B cell (primary cell): ENCODE measurements at regions not wholly inside any gene's neighbourhood (a gene's known extent, or its start where the extent isn't known, plus 50 kb on each side); places are given as distances from the start of the nearest gene placed in this dataset.

ENCODE experiments used
- ATAC-seq: fragments of 200-7000 bp; cut with Tn5 transposase; one replicate; pipeline ENCODE4 v1.10.0; 2021; ENCODE audit warnings: low read depth, mild to moderate bottlenecking, moderate number of reproducible peaks, moderate library complexity
- CTCF ChIA-PET: fragments of 350-600 bp; sonication (Branson Sonifier 250); formaldehyde crosslinking; loops from one replicate; lab custom pipeline; 2021; ENCODE audit warnings: antibody characterized with exemption, inconsistent platforms; lab: Charles Lee
- POLR2A ChIA-PET: fragments of 350-600 bp; sonication (Branson Sonifier 250); formaldehyde crosslinking; loops from one replicate; lab custom pipeline; 2021; ENCODE audit warnings: antibody characterized with exemption; lab: Charles Lee
- DNase-seq: peaks from one replicate; pipeline ENCODE4 v3.0.0; 2013
- H2AFZ ChIP-seq: 2 replicates; pipeline ENCODE4 v1.6.1; 2012; ENCODE audit warnings: mild to moderate bottlenecking, low read depth, low read length; ENCODE audit not compliant: insufficient read depth, poor library complexity, severe bottlenecking
- H3K27ac ChIP-seq, 2 donors: 1 replicate in 1 of 2; 2 replicates in 1 of 2; pipeline ENCODE4 v1.5.1; 2012 to 2013; ENCODE audit warnings: low read length in 2 of 2, mild to moderate bottlenecking in 2 of 2, moderate library complexity in 1 of 2
- H3K27me3 ChIP-seq, 4 experiments: fragments of 200-600 bp in 1 of 4; sonication (generic) in 1 of 4; replicated peaks in 1 of 4; 1 replicate in 2 of 4; 2 replicates in 2 of 4; pipeline versions ENCODE4 v1.6.1 to v1.7.0; 2013 to 2016; ENCODE audit warnings: low read length in 3 of 4, mild to moderate bottlenecking in 2 of 4, mixed read lengths in 1 of 4, moderate library complexity in 1 of 4; ENCODE audit not compliant: insufficient read depth in 4 of 4, control insufficient read depth in 3 of 4; ENCODE audit errors: control extremely low read depth in 1 of 4
- H3K36me3 ChIP-seq, 2 experiments: replicated peaks in 1 of 2; 1 replicate in 1 of 2; 2 replicates in 1 of 2; pipeline versions ENCODE4 v1.6.1 to v1.7.1; 2013; ENCODE audit warnings: low read length in 1 of 2; ENCODE audit not compliant: insufficient read depth in 2 of 2, control insufficient read depth in 1 of 2; ENCODE audit errors: control extremely low read depth in 1 of 2, extremely low read depth in 1 of 2
- H3K4me1 ChIP-seq, 2 donors: fragments of 200-600 bp in 1 of 2; sonication (generic) in 1 of 2; 1 replicate in 1 of 2; 2 replicates in 1 of 2; pipeline versions ENCODE4 v1.5.1 to v1.6.1; 2013 to 2017; ENCODE audit warnings: low read length in 2 of 2; ENCODE audit not compliant: control insufficient read depth in 2 of 2, insufficient read depth in 2 of 2
- H3K4me2 ChIP-seq: replicated peaks from 2 replicates; pipeline ENCODE3; 2012; ENCODE audit warnings: mild to moderate bottlenecking, low read depth, low read length; ENCODE audit not compliant: poor library complexity, severe bottlenecking
- H3K4me3 ChIP-seq, 5 experiments: fragments of 200-600 bp in 1 of 5; sonication (generic) in 1 of 5; 1 replicate in 3 of 5; 2 replicates in 2 of 5; pipeline versions ENCODE4 v1.5.1 to v1.7.0; 2011 to 2016; ENCODE audit warnings: low read length in 4 of 5, mild to moderate bottlenecking in 4 of 5, low read depth in 2 of 5, control low read depth in 1 of 5, moderate library complexity in 1 of 5; ENCODE audit not compliant: insufficient read depth in 1 of 5; ENCODE audit errors: control extremely low read depth in 1 of 5, extremely low read depth in 1 of 5
- H3K79me2 ChIP-seq: fragments of 200-600 bp; sonication (generic); one replicate; pipeline ENCODE4 v1.6.0; 2016; ENCODE audit warnings: low read length; ENCODE audit not compliant: control insufficient read depth, insufficient read depth
- H3K9ac ChIP-seq: fragments of 200-600 bp; sonication (generic); 2 replicates; pipeline ENCODE4 v1.6.1; 2017; ENCODE audit warnings: mild to moderate bottlenecking, low read length, moderate library complexity
- H3K9me3 ChIP-seq, 3 donors: one replicate each; pipeline versions ENCODE4 v1.6.1 to v1.7.1; 2013; ENCODE audit warnings: low read length in 2 of 3; ENCODE audit not compliant: control insufficient read depth in 2 of 3, insufficient read depth in 1 of 3; ENCODE audit errors: control extremely low read depth in 1 of 3
- H4K20me1 ChIP-seq: 2 replicates; pipeline ENCODE4 v1.6.0; 2012; ENCODE audit warnings: mild to moderate bottlenecking, low read length; ENCODE audit not compliant: insufficient read depth, control insufficient read depth, poor library complexity, severe bottlenecking
- H3K27ac Mint-ChIP-seq: one replicate; pipeline ENCODE4 v1.8.0; 2021; ENCODE audit warnings: mixed read lengths
- H3K27me3 Mint-ChIP-seq: one replicate; pipeline ENCODE4 v1.8.0; 2021; ENCODE audit warnings: mixed read lengths
- H3K4me1 Mint-ChIP-seq: one replicate; pipeline ENCODE4 v1.8.0; 2021; ENCODE audit warnings: mixed read lengths
- H3K4me3 Mint-ChIP-seq: one replicate; pipeline ENCODE4 v1.8.0; 2021; ENCODE audit warnings: mixed read lengths
- H3K9me3 Mint-ChIP-seq: one replicate; pipeline ENCODE4 v1.8.0; 2022; ENCODE audit warnings: mixed read lengths; ENCODE audit not compliant: insufficient read depth
- CTCF ChIP-seq: fragments of 200-600 bp; IDR thresholded peaks from one replicate; pipeline ENCODE4 v1.8.0; 2022; ENCODE audit warnings: antibody characterized with exemption, mild to moderate bottlenecking
- EZH2 ChIP-seq: IDR thresholded peaks from 2 replicates; pipeline ENCODE4 v1.6.1; 2012; ENCODE audit warnings: borderline replicate concordance, low read depth, mild to moderate bottlenecking, moderate library complexity, low read length; ENCODE audit not compliant: insufficient read depth, poor library complexity, severe bottlenecking
- WGBS: methylation state at CpG from one replicate; pipeline ENCODE4 v1.1.5; 2013; ENCODE audit warnings: missing lambda C conversion rate; ENCODE audit not compliant: insufficient coverage; 5-methylcytosine and 5-hydroxymethylcytosine counted together
- intact Hi-C: fragments of 100-400 bp; cut with micrococcal nuclease; formaldehyde crosslinking; loops from one replicate; pipeline ENCODE4 v1.10.0; 2022

GRCh38 chr10:83577421-83577820, 561.9 kb upstream of the GHITM start:
- Mint-ChIP-seq H3K4me3 (no peak overlapping the region), H3K9me3 (peaks cover 5% of the 10 kb centered on the region), H3K4me1 (no peaks in the 10 kb centered on the region), H3K27me3 (no peaks in the 10 kb centered on the region), H3K27ac (no peak overlapping the region)
- no peaks in the 10 kb centered on the region for H4K20me1 ChIP-seq
- no peak for DNase-seq
- no peak overlapping the region for H3K27ac ChIP-seq
- ChIA-PET POLR2A (no interaction called here), CTCF (no interaction called here)
- no CpG with 5 or more reads among the region's 2 CpGs for WGBS
- ATAC-seq = no peak
- no peaks in the 10 kb centered on the region for H3K4me1 ChIP-seq
- no peaks in the 10 kb centered on the region for H3K36me3 ChIP-seq
- no peak overlapping the region for H3K9ac ChIP-seq
- no peaks in the 10 kb centered on the region for H3K79me2 ChIP-seq
- no peak overlapping the region for H3K4me3 ChIP-seq
- H3K27me3 ChIP-seq = no peaks in the 10 kb centered on the region
- intact Hi-C loops = no loop called here
- H3K4me2 ChIP-seq = no peak overlapping the region
- TF ChIP-seq EZH2 (no peak), CTCF (no peak)
- H3K9me3 ChIP-seq = peaks cover 0 to 21% (median 0%) of the 10 kb centered on the region in 3 donors
- no peak overlapping the region for H2AFZ ChIP-seq

- 84% methylated on average over 4 of the region's 4 CpGs for WGBS
- H3K4me1 Mint-ChIP-seq = no peaks in the 10 kb centered on the region
- POLR2A ChIA-PET = no interaction called here
These were observed 558.8 kb upstream of the GHITM start for GRCh38 chr10:83580373-83581012.

More at GRCh38 chr10:83580373-83581012, 558.8 kb upstream of the GHITM start:
- no peak overlapping the region for H3K27ac Mint-ChIP-seq
- Histone ChIP-seq H3K27ac (no peak overlapping the region), H3K4me1 (no peaks in the 10 kb centered on the region), H3K79me2 (no peaks in the 10 kb centered on the region), H3K36me3 (no peaks in the 10 kb centered on the region), H3K4me3 (no peak overlapping the region), H3K4me2 (no peak overlapping the region), H3K27me3 (no peaks in the 10 kb centered on the region), H3K9me3 (peaks cover 0 to 21% (median 0%) of the 10 kb centered on the region in 3 donors), H2AFZ (no peak overlapping the region), H3K9ac (no peak overlapping the region), H4K20me1 (no peaks in the 10 kb centered on the region)
- intact Hi-C loops = no loop called here
- DNase-seq (no peak), ATAC-seq (no peak)
- no peak for TF ChIP-seq EZH2
- no peak for TF ChIP-seq CTCF
- no peaks in the 10 kb centered on the region for H3K27me3 Mint-ChIP-seq
- peaks cover 5% of the 10 kb centered on the region for H3K9me3 Mint-ChIP-seq
- no peak overlapping the region for H3K4me3 Mint-ChIP-seq
- CTCF ChIA-PET = no interaction called here
